ENCODE measurements at regions not wholly inside any gene's neighbourhood (a gene's known extent, or its start where the extent isn't known, plus 50 kb on each side); places are given as distances from the start of the nearest gene placed in this dataset.

GRCh38 chr21:20443558-20444155 lies 554.6 kb upstream of the NCAM2 start:
- Histone ChIP-seq H3K36me3 (no peaks in the 10 kb centered on the region), H3K27me3 (no peaks in the 10 kb centered on the region), H3K4me1 (no peaks in the 10 kb centered on the region), H3K9me3 (peaks cover 0 to 9% (median 0%) of the 10 kb centered on the region in 11 donors), H3K27ac (no peak overlapping the region), H3K4me3 (no peak overlapping the region)
- intact Hi-C loops (cut with DNase I): no loop called here
- peak in 8 of 9 donors; percentile 15 to 48 (median 32) for TF ChIP-seq CTCF (IDR thresholded peaks at IDR 0.05)
- no peak for ATAC-seq
- no peak for DNase-seq
- WGBS, 2 donors: 59 to 66% methylated on average over 13 of the region's 13 CpGs

- Histone ChIP-seq H3K4me3 (no peak overlapping the region), H3K27me3 (no peaks in the 10 kb centered on the region), H3K27ac (no peak overlapping the region), H3K36me3 (no peaks in the 10 kb centered on the region), H3K4me1 (no peaks in the 10 kb centered on the region), H3K9me3 (peaks cover 0 to 9% (median 0%) of the 10 kb centered on the region in 11 donors)
- ATAC-seq: no peak
- no peak for TF ChIP-seq CTCF (IDR thresholded peaks at IDR 0.05)
- intact Hi-C loops (cut with DNase I): no loop called here
- no peak for DNase-seq
- 63 to 78% methylated on average over 2 of the region's 2 CpGs for WGBS, 2 donors
These were observed 552.2 kb upstream of the NCAM2 start for GRCh38 chr21:20445971-20446370.

GRCh38 chr21:20451046-20451445 lies 547.2 kb upstream of the NCAM2 start:
- 65 to 75% methylated on average over 2 of the region's 2 CpGs for WGBS, 2 donors
- no peaks in the 10 kb centered on the region for H3K36me3 ChIP-seq
- intact Hi-C loops (cut with DNase I): no loop called here
- H3K27me3 ChIP-seq: no peaks in the 10 kb centered on the region
- no peaks in the 10 kb centered on the region for H3K9me3 ChIP-seq
- no peak overlapping the region for H3K4me3 ChIP-seq
- H3K27ac ChIP-seq: no peak overlapping the region
- DNase-seq: no peak
- no peaks in the 10 kb centered on the region for H3K4me1 ChIP-seq
- no peak for TF ChIP-seq CTCF (IDR thresholded peaks at IDR 0.05)
- no peak for ATAC-seq

- no peaks in the 10 kb centered on the region for H3K27me3 ChIP-seq
- 65 to 68% methylated on average over 4 of the region's 4 CpGs for WGBS, 2 donors
- no peak for DNase-seq
- no peak for TF ChIP-seq CTCF (IDR thresholded peaks at IDR 0.05)
- ATAC-seq: no peak
- H3K9me3 ChIP-seq: no peaks in the 10 kb centered on the region
- no peaks in the 10 kb centered on the region for H3K36me3 ChIP-seq
- intact Hi-C loops (cut with DNase I): no loop called here
- no peak overlapping the region for H3K27ac ChIP-seq
- no peak overlapping the region for H3K4me3 ChIP-seq
- no peaks in the 10 kb centered on the region for H3K4me1 ChIP-seq
These were observed 545.3 kb upstream of the NCAM2 start for GRCh38 chr21:20452935-20453334.
